ENCODE measurements at regions not wholly inside any gene's neighbourhood (a gene's known extent, or its start where the extent isn't known, plus 50 kb on each side); places are given as distances from the start of the nearest gene placed in this dataset.

DNA sequence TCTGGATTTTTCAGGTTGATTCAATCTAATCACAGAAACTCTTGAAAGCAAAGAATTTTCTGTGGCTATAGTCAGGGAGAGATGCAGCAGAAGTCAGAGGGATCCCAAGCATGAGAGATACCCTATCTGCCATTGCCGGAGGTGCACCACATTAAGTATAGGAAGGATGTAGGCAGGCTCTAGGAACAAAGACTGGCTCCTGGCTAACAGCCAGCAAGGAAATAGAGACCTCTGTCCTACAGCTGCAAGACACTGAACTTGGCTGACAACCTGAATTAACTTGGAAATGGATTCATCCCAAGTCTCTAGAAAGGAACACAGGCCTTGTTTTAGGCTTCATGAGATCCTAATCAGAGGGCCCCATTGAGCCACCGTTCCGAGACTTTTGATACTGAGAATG, 364.9 kb upstream of the FLRT2 start:
- no peak overlapping the region for H3K4me3 ChIP-seq (ENCODE audit: low read length in 3 of 3)
- no peaks in the 10 kb centered on the region for H3K36me3 ChIP-seq (ENCODE audit: control insufficient read depth in 2 of 3, insufficient read depth in 3 of 3, low read length in 3 of 3)
- DNase-seq (peak in 2 of 5 donors; percentile 8 to 49), FAIRE-seq (no peak)
- no peak overlapping the region for H3K9ac ChIP-seq (ENCODE audit: low read length in 3 of 3)
- H3K27ac ChIP-seq (ENCODE audit: low read depth in 2 of 2, low read length in 2 of 2), result no peak overlapping the region
- H3K9me3 ChIP-seq (ENCODE audit: control insufficient read depth in 2 of 3, insufficient read depth in 1 of 3, low read length in 3 of 3), result peaks cover 0 to 6% (median 0%) of the 10 kb centered on the region in 3 donors
- no peaks in the 10 kb centered on the region for H3K4me1 ChIP-seq (ENCODE audit: control insufficient read depth in 2 of 3, insufficient read depth in 2 of 3, low read depth in 1 of 3, low read length in 3 of 3)
- intact Hi-C loops (cut with DNase I), result no loop called here
- H3K27me3 ChIP-seq (ENCODE audit: control insufficient read depth, insufficient read depth, low read length), result no peaks in the 10 kb centered on the region
- TF ChIP-seq, protein P1, sequence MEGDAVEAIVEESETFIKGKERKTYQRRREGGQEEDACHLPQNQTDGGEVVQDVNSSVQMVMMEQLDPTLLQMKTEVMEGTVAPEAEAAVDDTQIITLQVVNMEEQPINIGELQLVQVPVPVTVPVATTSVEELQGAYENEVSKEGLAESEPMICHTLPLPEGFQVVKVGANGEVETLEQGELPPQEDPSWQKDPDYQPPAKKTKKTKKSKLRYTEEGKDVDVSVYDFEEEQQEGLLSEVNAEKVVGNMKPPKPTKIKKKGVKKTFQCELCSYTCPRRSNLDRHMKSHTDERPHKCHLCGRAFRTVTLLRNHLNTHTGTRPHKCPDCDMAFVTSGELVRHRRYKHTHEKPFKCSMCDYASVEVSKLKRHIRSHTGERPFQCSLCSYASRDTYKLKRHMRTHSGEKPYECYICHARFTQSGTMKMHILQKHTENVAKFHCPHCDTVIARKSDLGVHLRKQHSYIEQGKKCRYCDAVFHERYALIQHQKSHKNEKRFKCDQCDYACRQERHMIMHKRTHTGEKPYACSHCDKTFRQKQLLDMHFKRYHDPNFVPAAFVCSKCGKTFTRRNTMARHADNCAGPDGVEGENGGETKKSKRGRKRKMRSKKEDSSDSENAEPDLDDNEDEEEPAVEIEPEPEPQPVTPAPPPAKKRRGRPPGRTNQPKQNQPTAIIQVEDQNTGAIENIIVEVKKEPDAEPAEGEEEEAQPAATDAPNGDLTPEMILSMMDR (IDR thresholded peaks at IDR 0.05; ENCODE audit: borderline replicate concordance, extremely low read depth, insufficient read depth), result no peak

DNA sequence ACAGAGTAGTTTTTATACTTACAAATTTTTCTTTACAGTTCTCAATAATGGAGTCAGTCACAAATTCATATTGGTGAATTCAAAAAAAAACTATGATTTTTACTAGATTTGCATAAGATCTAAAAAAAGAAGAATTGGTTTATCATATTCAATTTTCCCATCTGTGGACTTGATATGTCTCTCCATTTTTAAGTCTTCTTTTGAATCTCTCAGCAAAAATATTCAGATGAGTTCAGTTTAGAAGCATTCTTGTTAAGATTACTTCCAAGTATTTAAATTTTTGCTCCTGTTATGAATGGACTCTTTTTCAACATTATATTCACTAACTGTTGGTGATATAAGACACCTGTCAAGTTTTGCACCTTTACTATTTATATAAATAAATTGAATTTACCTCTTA, 360.6 kb upstream of the FLRT2 start:
- Histone ChIP-seq H3K27ac (ENCODE audit: low read depth in 2 of 2, low read length in 2 of 2) (no peak overlapping the region), H3K4me3 (ENCODE audit: low read length in 3 of 3) (no peak overlapping the region), H3K4me1 (ENCODE audit: control insufficient read depth in 2 of 3, insufficient read depth in 2 of 3, low read depth in 1 of 3, low read length in 3 of 3) (no peaks in the 10 kb centered on the region), H3K9me3 (ENCODE audit: control insufficient read depth in 2 of 3, insufficient read depth in 1 of 3, low read length in 3 of 3) (no peaks in the 10 kb centered on the region), H3K36me3 (ENCODE audit: control insufficient read depth in 2 of 3, insufficient read depth in 3 of 3, low read length in 3 of 3) (no peaks in the 10 kb centered on the region), H3K27me3 (ENCODE audit: control insufficient read depth, insufficient read depth, low read length) (no peaks in the 10 kb centered on the region), H3K9ac (ENCODE audit: low read length in 3 of 3) (no peak overlapping the region)
- FAIRE-seq (peak; percentile 25), DNase-seq (no peak)
- TF ChIP-seq, protein P1 (IDR thresholded peaks at IDR 0.05; ENCODE audit: borderline replicate concordance, extremely low read depth, insufficient read depth), result no peak
- intact Hi-C loops (cut with DNase I), result no loop called here

DNA sequence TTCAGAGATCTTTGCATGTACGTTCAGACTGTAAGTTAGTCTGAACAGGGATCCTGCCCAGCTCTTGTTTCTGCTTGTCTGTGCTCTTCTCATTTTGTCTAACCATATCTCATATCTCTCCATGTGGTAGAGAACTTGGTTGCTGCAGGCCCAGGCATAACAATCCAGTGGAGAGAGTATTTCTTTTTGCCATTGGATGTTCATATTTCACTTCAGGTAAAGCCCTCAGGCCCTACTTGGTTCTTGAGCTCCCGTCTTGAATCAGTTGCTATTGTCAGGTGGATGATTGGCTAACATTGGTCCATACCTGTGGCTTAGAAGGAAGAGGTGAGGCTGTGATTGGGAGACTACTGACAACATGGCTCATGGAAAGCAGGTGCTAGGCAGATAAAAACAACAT, 357.7 kb upstream of the FLRT2 start:
- intact Hi-C loops (cut with DNase I), result no loop called here
- Histone ChIP-seq H3K9me3 (ENCODE audit: control insufficient read depth in 2 of 3, insufficient read depth in 1 of 3, low read length in 3 of 3) (no peaks in the 10 kb centered on the region), H3K4me1 (ENCODE audit: control insufficient read depth in 2 of 3, insufficient read depth in 2 of 3, low read depth in 1 of 3, low read length in 3 of 3) (no peaks in the 10 kb centered on the region), H3K9ac (ENCODE audit: low read length in 3 of 3) (no peak overlapping the region), H3K27ac (ENCODE audit: low read depth in 2 of 2, low read length in 2 of 2) (no peak overlapping the region), H3K27me3 (ENCODE audit: control insufficient read depth, insufficient read depth, low read length) (no peaks in the 10 kb centered on the region), H3K4me3 (ENCODE audit: low read length in 3 of 3) (no peak overlapping the region), H3K36me3 (ENCODE audit: control insufficient read depth in 2 of 3, insufficient read depth in 3 of 3, low read length in 3 of 3) (no peaks in the 10 kb centered on the region)
- FAIRE-seq, result no peak
- no peak for DNase-seq
- TF ChIP-seq, protein P1 (IDR thresholded peaks at IDR 0.05; ENCODE audit: borderline replicate concordance, extremely low read depth, insufficient read depth), result no peak

DNA sequence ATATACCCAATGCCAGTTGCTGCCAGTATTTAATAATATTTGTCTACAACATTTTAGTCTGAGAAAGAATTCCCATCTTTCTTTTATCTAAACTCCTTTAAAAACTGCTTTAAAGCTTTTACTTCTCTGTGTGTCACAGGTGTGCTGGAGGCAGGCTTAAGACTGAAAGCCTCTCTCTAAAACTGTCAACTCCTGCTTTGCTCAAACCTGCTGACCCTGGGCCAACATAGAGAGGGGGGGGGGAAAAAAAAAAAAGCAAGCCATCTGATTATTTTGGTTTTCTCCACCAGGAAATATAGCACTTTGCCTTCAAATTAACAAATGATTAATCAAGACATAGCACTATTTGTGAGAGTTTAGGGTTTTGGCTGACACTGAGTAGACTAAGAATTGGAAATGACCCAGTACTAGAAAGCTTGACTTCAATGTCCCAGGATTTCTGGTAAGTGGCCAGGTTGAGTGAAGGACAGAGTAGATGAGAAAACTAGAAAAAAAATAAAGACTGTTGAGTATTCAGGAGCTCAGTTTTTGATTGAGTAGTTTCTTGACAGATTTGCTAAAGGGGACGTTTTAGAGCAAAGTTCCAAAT, 357.0 kb upstream of the FLRT2 start:
- DNase-seq (peak in 1 of 5 donors; percentile 19), FAIRE-seq (peak; percentile 3)
- Histone ChIP-seq H3K9me3 (ENCODE audit: control insufficient read depth in 2 of 3, insufficient read depth in 1 of 3, low read length in 3 of 3) (no peaks in the 10 kb centered on the region), H3K36me3 (ENCODE audit: control insufficient read depth in 2 of 3, insufficient read depth in 3 of 3, low read length in 3 of 3) (no peaks in the 10 kb centered on the region), H3K4me3 (ENCODE audit: low read length in 3 of 3) (no peak overlapping the region), H3K9ac (ENCODE audit: low read length in 3 of 3) (no peak overlapping the region), H3K27ac (ENCODE audit: low read depth in 2 of 2, low read length in 2 of 2) (no peak overlapping the region), H3K4me1 (ENCODE audit: control insufficient read depth in 2 of 3, insufficient read depth in 2 of 3, low read depth in 1 of 3, low read length in 3 of 3) (no peaks in the 10 kb centered on the region), H3K27me3 (ENCODE audit: control insufficient read depth, insufficient read depth, low read length) (no peaks in the 10 kb centered on the region)
- TF ChIP-seq, protein P1 (IDR thresholded peaks at IDR 0.05; ENCODE audit: borderline replicate concordance, extremely low read depth, insufficient read depth), result no peak
- intact Hi-C loops (cut with DNase I), result no loop called here

Data from kidney (tissue), 13 donors.